Mucosa of rectum (tissue), 2 donors: ENCODE measurements at regions not wholly inside any gene's neighbourhood (a gene's known extent, or its start where the extent isn't known, plus 50 kb on each side); places are given as distances from the start of the nearest gene placed in this dataset.

Experiments used
- H3K27ac ChIP-seq, 2 donors: one replicate each; pipeline ENCODE4 v1.7.0; 2013; ENCODE audit warnings: inconsistent platforms in 2 of 2, low read depth in 2 of 2, low read length in 2 of 2
- H3K27me3 ChIP-seq, 2 donors: one replicate each; pipeline ENCODE4 v1.7.0; 2013; ENCODE audit warnings: low read length in 2 of 2; ENCODE audit not compliant: control insufficient read depth in 2 of 2, insufficient read depth in 2 of 2
- H3K36me3 ChIP-seq, 2 donors: one replicate each; pipeline ENCODE4 v1.7.0; 2013; ENCODE audit warnings: low read length in 2 of 2; ENCODE audit not compliant: control insufficient read depth in 2 of 2, insufficient read depth in 2 of 2
- H3K4me1 ChIP-seq, 2 donors: one replicate each; pipeline ENCODE4 v1.7.0; 2013; ENCODE audit warnings: low read length in 2 of 2, mild to moderate bottlenecking in 1 of 2; ENCODE audit not compliant: control insufficient read depth in 2 of 2, insufficient read depth in 2 of 2
- H3K4me3 ChIP-seq, 2 donors: one replicate each; pipeline ENCODE4 v1.7.0; 2013; ENCODE audit warnings: low read length in 2 of 2
- H3K9ac ChIP-seq, 2 donors: one replicate each; pipeline ENCODE4 v1.7.0; 2013; ENCODE audit warnings: low read length in 2 of 2, low read depth in 1 of 2, mild to moderate bottlenecking in 1 of 2
- H3K9me3 ChIP-seq, 2 donors: one replicate each; pipeline ENCODE4 v1.7.0; 2013; ENCODE audit warnings: low read length in 2 of 2; ENCODE audit not compliant: control insufficient read depth in 2 of 2
- donor health status: healthy.
- donor health status: Normal muscosa, but diverticular disease.

- no peak overlapping the region for H3K27ac ChIP-seq
- H3K9ac ChIP-seq, result no peak overlapping the region
- no peaks in the 10 kb centered on the region for H3K9me3 ChIP-seq
- no peaks in the 10 kb centered on the region for H3K4me1 ChIP-seq
- H3K4me3 ChIP-seq, result no peak overlapping the region
- H3K36me3 ChIP-seq, result no peaks in the 10 kb centered on the region
- no peaks in the 10 kb centered on the region for H3K27me3 ChIP-seq
Observed at GRCh38 chr4:130124066-130124465, 1028.1 kb downstream of the C4orf33 start.

GRCh38 chr4:130125467-130125866 is 1029.5 kb downstream of the C4orf33 start:
- no peak overlapping the region for H3K27ac ChIP-seq

GRCh38 chr4:130127297-130127696 is 1031.3 kb downstream of the C4orf33 start:
- Histone ChIP-seq H3K4me1 (no peaks in the 10 kb centered on the region), H3K36me3 (no peaks in the 10 kb centered on the region), H3K27me3 (no peaks in the 10 kb centered on the region), H3K9ac (no peak overlapping the region), H3K4me3 (no peak overlapping the region), H3K9me3 (no peaks in the 10 kb centered on the region), H3K27ac (no peak overlapping the region)

More at GRCh38 chr4:130125467-130125866, 1029.5 kb downstream of the C4orf33 start:
- H3K9me3 ChIP-seq, result no peaks in the 10 kb centered on the region
- no peaks in the 10 kb centered on the region for H3K36me3 ChIP-seq
- no peak overlapping the region for H3K4me3 ChIP-seq
- no peaks in the 10 kb centered on the region for H3K27me3 ChIP-seq
- H3K9ac ChIP-seq, result no peak overlapping the region
- no peaks in the 10 kb centered on the region for H3K4me1 ChIP-seq

GRCh38 chr4:130131536-130131935 is 1035.6 kb downstream of the C4orf33 start:
- no peak overlapping the region for H3K27ac ChIP-seq
- no peaks in the 10 kb centered on the region for H3K9me3 ChIP-seq
- H3K27me3 ChIP-seq, result no peaks in the 10 kb centered on the region
- H3K36me3 ChIP-seq, result no peaks in the 10 kb centered on the region
- H3K4me3 ChIP-seq, result no peak overlapping the region
- no peak overlapping the region for H3K9ac ChIP-seq
- no peaks in the 10 kb centered on the region for H3K4me1 ChIP-seq

- Histone ChIP-seq H3K4me3 (no peak overlapping the region), H3K4me1 (no peaks in the 10 kb centered on the region), H3K9ac (no peak overlapping the region), H3K9me3 (no peaks in the 10 kb centered on the region), H3K27me3 (no peaks in the 10 kb centered on the region), H3K27ac (no peak overlapping the region), H3K36me3 (no peaks in the 10 kb centered on the region)
Observed at GRCh38 chr4:130141651-130142050, 1045.7 kb downstream of the C4orf33 start.

GRCh38 chr4:130143656-130144055 is 1047.7 kb downstream of the C4orf33 start:
- Histone ChIP-seq H3K27ac (no peak overlapping the region), H3K27me3 (no peaks in the 10 kb centered on the region), H3K4me3 (no peak overlapping the region), H3K9ac (no peak overlapping the region), H3K4me1 (no peaks in the 10 kb centered on the region), H3K9me3 (no peaks in the 10 kb centered on the region), H3K36me3 (no peaks in the 10 kb centered on the region)

GRCh38 chr4:130146773-130147172 is 1050.8 kb downstream of the C4orf33 start:
- H3K27me3 ChIP-seq, result no peaks in the 10 kb centered on the region

GRCh38 chr4:130147641-130148040 is 1051.7 kb downstream of the C4orf33 start:
- no peaks in the 10 kb centered on the region for H3K9me3 ChIP-seq
- no peak overlapping the region for H3K27ac ChIP-seq
- no peak overlapping the region for H3K4me3 ChIP-seq
- H3K27me3 ChIP-seq, result no peaks in the 10 kb centered on the region
- no peaks in the 10 kb centered on the region for H3K4me1 ChIP-seq
- H3K36me3 ChIP-seq, result no peaks in the 10 kb centered on the region
- H3K9ac ChIP-seq, result no peak overlapping the region

More at GRCh38 chr4:130146773-130147172, 1050.8 kb downstream of the C4orf33 start:
- no peak overlapping the region for H3K27ac ChIP-seq
- H3K4me1 ChIP-seq, result no peaks in the 10 kb centered on the region
- H3K4me3 ChIP-seq, result no peak overlapping the region
- H3K9me3 ChIP-seq, result no peaks in the 10 kb centered on the region
- no peak overlapping the region for H3K9ac ChIP-seq
- H3K36me3 ChIP-seq, result no peaks in the 10 kb centered on the region

- Histone ChIP-seq H3K4me1 (no peaks in the 10 kb centered on the region), H3K9ac (no peak overlapping the region), H3K27ac (no peak overlapping the region), H3K36me3 (no peaks in the 10 kb centered on the region), H3K4me3 (no peak overlapping the region), H3K9me3 (no peaks in the 10 kb centered on the region), H3K27me3 (no peaks in the 10 kb centered on the region)
Observed at GRCh38 chr4:130154901-130155300, 1058.9 kb downstream of the C4orf33 start.

GRCh38 chr4:130163701-130164100 is 1067.7 kb downstream of the C4orf33 start:
- Histone ChIP-seq H3K36me3 (no peaks in the 10 kb centered on the region), H3K27ac (no peak overlapping the region), H3K27me3 (no peaks in the 10 kb centered on the region), H3K4me3 (no peak overlapping the region), H3K9ac (no peak overlapping the region), H3K4me1 (no peaks in the 10 kb centered on the region), H3K9me3 (no peaks in the 10 kb centered on the region)

GRCh38 chr4:130165381-130165780 is 1069.4 kb downstream of the C4orf33 start:
- Histone ChIP-seq H3K9ac (no peak overlapping the region), H3K9me3 (no peaks in the 10 kb centered on the region), H3K27me3 (no peaks in the 10 kb centered on the region), H3K36me3 (no peaks in the 10 kb centered on the region), H3K4me3 (no peak overlapping the region), H3K4me1 (no peaks in the 10 kb centered on the region), H3K27ac (no peak overlapping the region)
